Tibial nerve (tissue), 4 donors: ENCODE measurements at regions not wholly inside any gene's neighbourhood (a gene's known extent, or its start where the extent isn't known, plus 50 kb on each side); places are given as distances from the start of the nearest gene placed in this dataset.

ENCODE experiments used
- DNase-seq, 2 donors: peaks; one replicate each; pipeline ENCODE4 v3.0.0-alpha.2; 2019; ENCODE audit warnings: low spot score in 2 of 2
- H3K27ac ChIP-seq, 4 donors: fragments of 200-600 bp; sonication (generic) in 3 of 4; one replicate each; pipeline ENCODE4 v1.5.1; 2017 to 2019; ENCODE audit warnings: mild to moderate bottlenecking in 1 of 4
- H3K27me3 ChIP-seq, 2 donors: fragments of 200-600 bp; sonication (generic) in 1 of 2; one replicate each; pipeline versions ENCODE4 v1.5.1 to v1.6.0; 2017 to 2019
- H3K36me3 ChIP-seq, 3 donors: fragments of 200-600 bp; sonication (generic); one replicate each; pipeline ENCODE4 v1.5.1; 2018 to 2019
- H3K4me1 ChIP-seq, 4 donors: fragments of 200-600 bp; sonication (generic) in 3 of 4; one replicate each; pipeline ENCODE4 v1.5.1; 2017 to 2019
- H3K4me3 ChIP-seq, 4 donors: fragments of 200-600 bp; sonication (generic) in 3 of 4; one replicate each; pipeline ENCODE4 v1.5.1; 2017 to 2019; ENCODE audit warnings: mild to moderate bottlenecking in 1 of 4, moderate library complexity in 1 of 4
- H3K9me3 ChIP-seq, 4 donors: fragments of 200-600 bp; sonication (generic) in 3 of 4; one replicate each; pipeline ENCODE4 v1.5.1; 2017 to 2019
- EP300 ChIP-seq, 2 donors: sonication (generic); formaldehyde crosslinking; IDR thresholded peaks; one replicate each; pipeline ENCODE4 v1.6.1; 2017; ENCODE audit warnings: antibody characterized with exemption in 2 of 2, mild to moderate bottlenecking in 1 of 2
- POLR2A ChIP-seq, 2 donors: fragments of 450-650 bp; IDR thresholded peaks; one replicate each; pipeline ENCODE4 v1.6.1; 2017; ENCODE audit warnings: antibody characterized with exemption in 2 of 2, mild to moderate bottlenecking in 2 of 2, moderate library complexity in 2 of 2
- WGBS, 2 donors: methylation state at CpG; one replicate each; pipeline ENCODE4 v1.1.5; 2018; 5-methylcytosine and 5-hydroxymethylcytosine counted together
- TF ChIP-seq, protein P1 (sequence below), 5 experiments: fragments of 200-600 bp in 3 of 5; fragments of 450-650 bp in 2 of 5; sonication (generic) in 3 of 5; IDR thresholded peaks; one replicate each; pipeline ENCODE4 v1.5.1; 2016 to 2019; ENCODE audit warnings: antibody characterized with exemption in 5 of 5, mild to moderate bottlenecking in 3 of 5, moderate library complexity in 2 of 5

GRCh38 chr13:72384879-72385278, 342.6 kb downstream of the MZT1 start:
- Histone ChIP-seq H3K4me1 (no peaks in the 10 kb centered on the region), H3K36me3 (no peaks in the 10 kb centered on the region), H3K4me3 (no peak overlapping the region), H3K27me3 (no peaks in the 10 kb centered on the region), H3K9me3 (no peaks in the 10 kb centered on the region), H3K27ac (no peak overlapping the region)
- DNase-seq, result peak in 1 of 2 donors; percentile 15
- TF ChIP-seq EP300 (IDR thresholded peaks at IDR 0.05) (no peak), POLR2A (IDR thresholded peaks at IDR 0.05) (no peak)
- TF ChIP-seq, protein P1, sequence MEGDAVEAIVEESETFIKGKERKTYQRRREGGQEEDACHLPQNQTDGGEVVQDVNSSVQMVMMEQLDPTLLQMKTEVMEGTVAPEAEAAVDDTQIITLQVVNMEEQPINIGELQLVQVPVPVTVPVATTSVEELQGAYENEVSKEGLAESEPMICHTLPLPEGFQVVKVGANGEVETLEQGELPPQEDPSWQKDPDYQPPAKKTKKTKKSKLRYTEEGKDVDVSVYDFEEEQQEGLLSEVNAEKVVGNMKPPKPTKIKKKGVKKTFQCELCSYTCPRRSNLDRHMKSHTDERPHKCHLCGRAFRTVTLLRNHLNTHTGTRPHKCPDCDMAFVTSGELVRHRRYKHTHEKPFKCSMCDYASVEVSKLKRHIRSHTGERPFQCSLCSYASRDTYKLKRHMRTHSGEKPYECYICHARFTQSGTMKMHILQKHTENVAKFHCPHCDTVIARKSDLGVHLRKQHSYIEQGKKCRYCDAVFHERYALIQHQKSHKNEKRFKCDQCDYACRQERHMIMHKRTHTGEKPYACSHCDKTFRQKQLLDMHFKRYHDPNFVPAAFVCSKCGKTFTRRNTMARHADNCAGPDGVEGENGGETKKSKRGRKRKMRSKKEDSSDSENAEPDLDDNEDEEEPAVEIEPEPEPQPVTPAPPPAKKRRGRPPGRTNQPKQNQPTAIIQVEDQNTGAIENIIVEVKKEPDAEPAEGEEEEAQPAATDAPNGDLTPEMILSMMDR (IDR thresholded peaks at IDR 0.05), result no peak
- WGBS, 2 donors, result 44 to 61% methylated on average over 5 of the region's 5 CpGs

DNA sequence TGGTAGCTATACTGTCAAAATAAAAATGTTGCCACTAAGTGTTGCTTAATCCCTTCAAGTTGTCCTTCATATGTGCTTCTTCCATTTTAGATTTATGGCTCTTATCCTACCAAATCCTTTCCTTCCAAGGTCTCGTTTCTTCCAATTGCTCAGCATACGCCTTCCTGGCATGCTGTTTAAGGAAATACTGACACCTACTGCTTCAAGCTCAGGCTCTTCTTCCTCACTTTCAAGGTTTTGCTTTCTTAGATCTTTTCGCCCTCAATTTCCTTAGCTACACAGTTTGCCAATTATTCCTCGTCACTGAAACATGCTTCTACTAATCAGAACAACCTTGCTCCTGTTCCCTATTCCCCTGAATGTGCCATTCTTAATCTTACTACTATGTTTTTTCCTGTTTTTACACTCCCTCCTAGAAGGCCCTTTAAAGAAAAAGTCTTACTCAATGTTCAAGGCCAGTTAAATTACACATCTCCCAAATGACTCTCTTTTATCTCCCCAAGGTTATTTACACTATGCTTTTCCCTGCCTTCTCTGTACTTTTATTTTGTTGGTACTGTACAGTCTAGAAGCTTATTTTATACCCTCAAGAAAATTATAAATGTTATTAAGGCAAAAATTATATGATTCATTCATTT, 343.1 kb downstream of the MZT1 start:
- WGBS, 2 donors, result 47 to 51% methylated on average over 4 of the region's 4 CpGs
- Histone ChIP-seq H3K9me3 (no peaks in the 10 kb centered on the region), H3K27me3 (no peaks in the 10 kb centered on the region), H3K4me3 (no peak overlapping the region), H3K4me1 (no peaks in the 10 kb centered on the region), H3K36me3 (no peaks in the 10 kb centered on the region), H3K27ac (no peak overlapping the region)
- no peak for TF ChIP-seq POLR2A (IDR thresholded peaks at IDR 0.05)
- TF ChIP-seq, protein P1 (IDR thresholded peaks at IDR 0.05), result no peak
- no peak for TF ChIP-seq EP300 (IDR thresholded peaks at IDR 0.05)
- DNase-seq, result no peak

DNA sequence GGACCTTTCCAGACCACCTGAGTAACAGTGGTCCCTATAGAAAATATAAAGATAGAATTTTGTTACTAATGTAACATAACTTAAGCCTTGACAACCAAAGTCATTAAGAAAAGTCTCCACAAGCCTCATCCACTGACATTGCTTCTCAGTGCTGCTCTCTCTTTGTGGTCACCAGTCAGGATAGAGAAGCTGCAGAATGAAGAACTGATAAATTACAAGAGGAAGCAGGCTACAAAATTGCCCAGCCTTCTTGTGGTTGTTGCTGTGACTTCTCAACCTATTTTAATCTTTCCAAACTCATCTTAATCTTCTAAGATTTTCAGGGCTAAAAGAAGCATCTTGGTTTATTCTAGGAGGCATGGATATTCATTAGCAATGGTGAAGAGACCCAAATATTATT, 343.8 kb downstream of the MZT1 start:
- Histone ChIP-seq H3K4me3 (no peak overlapping the region), H3K36me3 (no peaks in the 10 kb centered on the region), H3K4me1 (no peaks in the 10 kb centered on the region), H3K27me3 (no peaks in the 10 kb centered on the region), H3K9me3 (no peaks in the 10 kb centered on the region), H3K27ac (no peak overlapping the region)
- no peak for TF ChIP-seq EP300 (IDR thresholded peaks at IDR 0.05)
- TF ChIP-seq, protein P1 (IDR thresholded peaks at IDR 0.05), result no peak
- no peak for DNase-seq

DNA sequence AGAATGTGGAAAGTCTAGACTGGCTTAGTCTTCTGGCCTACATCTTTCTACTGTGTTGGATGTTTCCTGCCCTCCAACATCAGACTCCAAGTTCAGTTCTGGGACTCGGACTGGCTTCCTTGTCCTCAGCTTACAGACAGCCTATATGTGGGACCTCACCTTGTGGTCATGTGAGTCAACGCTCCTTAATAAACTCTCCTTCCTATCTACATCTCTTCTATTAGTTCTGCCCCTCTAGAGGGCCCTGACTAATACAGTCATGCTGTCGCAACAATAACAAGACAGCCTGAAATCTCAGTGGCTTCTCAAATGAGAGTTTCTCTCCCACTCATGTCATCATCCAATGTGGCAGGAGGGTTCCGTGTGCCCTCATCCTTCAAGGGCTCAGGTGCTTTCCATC, 347.8 kb downstream of the MZT1 start:
- TF ChIP-seq, protein P1 (IDR thresholded peaks at IDR 0.05), result no peak
- TF ChIP-seq EP300 (IDR thresholded peaks at IDR 0.05), result no peak
- TF ChIP-seq POLR2A (IDR thresholded peaks at IDR 0.05), result no peak
- no peak overlapping the region for H3K4me3 ChIP-seq
- H3K27me3 ChIP-seq, result no peaks in the 10 kb centered on the region
- no peaks in the 10 kb centered on the region for H3K9me3 ChIP-seq
- DNase-seq, result no peak
- no peak overlapping the region for H3K27ac ChIP-seq
- H3K36me3 ChIP-seq, result no peaks in the 10 kb centered on the region
- H3K4me1 ChIP-seq, result no peaks in the 10 kb centered on the region
- 93 to 96% methylated on average over 4 of the region's 4 CpGs for WGBS, 2 donors

GRCh38 chr13:72368031-72368430, 359.4 kb downstream of the MZT1 start:
- TF ChIP-seq, protein P1 (IDR thresholded peaks at IDR 0.05), result no peak
- no peak for TF ChIP-seq EP300 (IDR thresholded peaks at IDR 0.05)
- TF ChIP-seq POLR2A (IDR thresholded peaks at IDR 0.05), result no peak
- Histone ChIP-seq H3K4me3 (no peak overlapping the region), H3K4me1 (no peaks in the 10 kb centered on the region), H3K9me3 (peaks cover 0 to 6% (median 1%) of the 10 kb centered on the region in 4 donors), H3K27ac (no peak overlapping the region), H3K27me3 (no peaks in the 10 kb centered on the region), H3K36me3 (no peaks in the 10 kb centered on the region)
- no peak for DNase-seq
- 40 to 54% methylated on average over 1 of the region's 1 CpG for WGBS, 2 donors
